GM12865 (cell line): ENCODE measurements at regions not wholly inside any gene's neighbourhood (a gene's known extent, or its start where the extent isn't known, plus 50 kb on each side); places are given as distances from the start of the nearest gene placed in this dataset.

Experiments
- DNase-seq: peaks from one replicate; pipeline ENCODE4 v3.0.0; 2010; ENCODE audit warnings: low read depth
- H3K4me3 ChIP-seq: 2 replicates; pipeline ENCODE4 v1.5.1; 2011; ENCODE audit warnings: mild to moderate bottlenecking, low read depth, low read length, control low read depth
- TF ChIP-seq, protein P1 (sequence below): IDR thresholded peaks from 2 replicates; pipeline ENCODE4 v1.5.1; 2011; ENCODE audit warnings: low read length, control low read depth, low read depth, inconsistent platforms; ENCODE audit not compliant: insufficient read depth; ENCODE audit errors: missing control alignments

- no peak overlapping the region for H3K4me3 ChIP-seq
- TF ChIP-seq, protein P1, sequence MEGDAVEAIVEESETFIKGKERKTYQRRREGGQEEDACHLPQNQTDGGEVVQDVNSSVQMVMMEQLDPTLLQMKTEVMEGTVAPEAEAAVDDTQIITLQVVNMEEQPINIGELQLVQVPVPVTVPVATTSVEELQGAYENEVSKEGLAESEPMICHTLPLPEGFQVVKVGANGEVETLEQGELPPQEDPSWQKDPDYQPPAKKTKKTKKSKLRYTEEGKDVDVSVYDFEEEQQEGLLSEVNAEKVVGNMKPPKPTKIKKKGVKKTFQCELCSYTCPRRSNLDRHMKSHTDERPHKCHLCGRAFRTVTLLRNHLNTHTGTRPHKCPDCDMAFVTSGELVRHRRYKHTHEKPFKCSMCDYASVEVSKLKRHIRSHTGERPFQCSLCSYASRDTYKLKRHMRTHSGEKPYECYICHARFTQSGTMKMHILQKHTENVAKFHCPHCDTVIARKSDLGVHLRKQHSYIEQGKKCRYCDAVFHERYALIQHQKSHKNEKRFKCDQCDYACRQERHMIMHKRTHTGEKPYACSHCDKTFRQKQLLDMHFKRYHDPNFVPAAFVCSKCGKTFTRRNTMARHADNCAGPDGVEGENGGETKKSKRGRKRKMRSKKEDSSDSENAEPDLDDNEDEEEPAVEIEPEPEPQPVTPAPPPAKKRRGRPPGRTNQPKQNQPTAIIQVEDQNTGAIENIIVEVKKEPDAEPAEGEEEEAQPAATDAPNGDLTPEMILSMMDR: no peak
- DNase-seq: no peak
These were observed 105.6 kb upstream of the ANKH start for GRCh38 chr5:14977058-14977685.

- DNase-seq: no peak
- TF ChIP-seq, protein P1: no peak
- H3K4me3 ChIP-seq: no peak overlapping the region
These were observed 104.9 kb upstream of the ANKH start for GRCh38 chr5:14976486-14976885.

DNA sequence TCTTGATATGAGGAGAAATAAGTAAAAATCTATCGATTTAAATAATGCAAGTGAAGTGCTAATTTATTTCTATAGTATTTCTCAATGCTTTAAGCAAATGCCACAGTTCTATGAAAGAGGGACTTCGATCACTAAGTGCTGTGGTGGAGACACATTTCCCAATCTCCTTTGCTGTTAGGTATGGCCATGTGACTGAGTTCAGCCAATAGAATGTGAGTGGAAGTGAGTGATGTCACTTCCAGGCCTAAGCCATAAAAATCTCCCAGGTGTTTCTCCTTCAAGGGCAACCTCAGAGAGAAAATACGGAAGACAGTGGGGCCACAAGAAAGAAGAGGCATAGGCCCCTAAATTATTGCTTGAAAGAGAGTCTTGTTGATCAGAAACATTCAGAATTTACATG, 100.3 kb upstream of the ANKH start:
- DNase-seq: no peak

GRCh38 chr5:14968796-14969195, 97.2 kb upstream of the ANKH start:
- no peak overlapping the region for H3K4me3 ChIP-seq
- DNase-seq: no peak
- TF ChIP-seq, protein P1: no peak

More for the DNA sequence above, 100.3 kb upstream of the ANKH start:
- TF ChIP-seq, protein P1: no peak
- no peak overlapping the region for H3K4me3 ChIP-seq

- TF ChIP-seq, protein P1: no peak
- no peak overlapping the region for H3K4me3 ChIP-seq
- DNase-seq: no peak
These were observed 95.6 kb upstream of the ANKH start for GRCh38 chr5:14967166-14967565.

- no peak overlapping the region for H3K4me3 ChIP-seq
- TF ChIP-seq, protein P1: no peak
- no peak for DNase-seq
These were observed 94.2 kb upstream of the ANKH start for GRCh38 chr5:14965815-14966214.

- no peak for DNase-seq
- TF ChIP-seq, protein P1: no peak
- H3K4me3 ChIP-seq: no peak overlapping the region
These were observed 91.0 kb upstream of the ANKH start for GRCh38 chr5:14962604-14963003.
